ENCODE measurements at regions not wholly inside any gene's neighbourhood (a gene's known extent, or its start where the extent isn't known, plus 50 kb on each side); places are given as distances from the start of the nearest gene placed in this dataset.
"Not testable (repeated sequence)": the region's sequence is repeated elsewhere in the genome, so short reads cannot be mapped to it uniquely, and the experiment has no call there.

DNA sequence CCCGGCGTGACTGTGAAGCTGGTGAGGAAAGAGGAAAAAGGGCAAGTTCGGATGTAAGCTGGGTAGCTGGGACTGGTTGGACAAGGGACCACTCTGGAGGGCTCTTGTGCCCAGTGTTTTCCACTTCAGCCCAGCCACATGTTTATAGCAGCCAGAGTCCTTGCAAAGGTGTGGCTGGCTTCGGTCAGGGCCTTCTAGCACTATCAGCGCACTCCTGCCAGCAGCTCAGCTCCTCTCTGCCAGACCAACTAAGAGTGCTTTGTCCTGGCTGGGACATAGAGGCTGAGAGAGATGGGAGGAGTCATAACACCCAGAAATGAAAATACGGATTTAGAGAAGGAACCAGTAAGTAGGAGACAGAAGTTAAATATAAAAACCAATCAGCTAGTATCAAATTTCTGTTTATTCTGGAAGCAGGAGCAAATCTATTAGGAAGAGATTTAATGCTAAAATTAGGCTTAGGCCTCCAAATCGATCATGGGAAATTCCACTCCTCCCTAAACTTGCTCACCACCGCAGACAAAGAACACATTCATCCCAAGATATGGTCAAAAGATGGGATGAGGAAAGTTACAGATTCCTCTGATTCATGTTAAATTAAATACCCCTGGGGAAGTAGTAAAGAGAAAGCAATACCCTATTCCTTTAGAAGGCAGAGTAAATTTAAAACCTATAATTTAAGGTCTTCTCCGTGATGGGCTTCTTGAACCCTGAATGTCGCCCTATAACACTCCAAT lies 135.0 kb downstream of the RALA start:
- ChIA-PET CTCF (interaction anchor here (1.2 to 1.3 kb wide), 2 partner anchors 10 to 139 kb away, joined by 3 to 8 read pairs; no protein-coding TSS in a partner anchor), POLR2A (no interaction called here)
- no peak for DNase-seq
- Histone ChIP-seq H3K9me3 (ENCODE audit: control extremely low read depth in 1 of 5, control insufficient read depth in 4 of 5, insufficient read depth in 2 of 5, low read depth in 1 of 5, low read length in 4 of 5) (peaks cover 0 to 4% (median 0%) of the 10 kb centered on the region in 5 experiments), H3K4me1 (ENCODE audit: control extremely low read depth in 1 of 4, control insufficient read depth in 4 of 4, insufficient read depth in 4 of 4, low read length in 3 of 4) (peaks cover 0 to 9% (median 8%) of the 10 kb centered on the region in 4 experiments), H3K36me3 (ENCODE audit: control insufficient read depth in 4 of 4, insufficient read depth in 4 of 4, low read length in 3 of 4) (peaks cover 0 to 2% (median 0%) of the 10 kb centered on the region in 4 experiments), H3K4me3 (ENCODE audit: control insufficient read depth in 1 of 7, extremely low read depth in 1 of 7, insufficient read depth in 4 of 7, low read depth in 2 of 7, low read length in 6 of 7) (no peak overlapping the region), H3K27me3 (replicated peaks in 2 of 5; ENCODE audit: control insufficient read depth in 4 of 5, insufficient read depth in 5 of 5, low read length in 4 of 5) (no peaks in the 10 kb centered on the region), H3K27ac (ENCODE audit: insufficient read depth in 1 of 2, low read depth in 1 of 2, low read length in 2 of 2, poor library complexity in 1 of 2, severe bottlenecking in 2 of 2) (no peak overlapping the region)
- 96% methylated on average over 5 of the region's 10 CpGs for WGBS (ENCODE audit: insufficient coverage)

DNA sequence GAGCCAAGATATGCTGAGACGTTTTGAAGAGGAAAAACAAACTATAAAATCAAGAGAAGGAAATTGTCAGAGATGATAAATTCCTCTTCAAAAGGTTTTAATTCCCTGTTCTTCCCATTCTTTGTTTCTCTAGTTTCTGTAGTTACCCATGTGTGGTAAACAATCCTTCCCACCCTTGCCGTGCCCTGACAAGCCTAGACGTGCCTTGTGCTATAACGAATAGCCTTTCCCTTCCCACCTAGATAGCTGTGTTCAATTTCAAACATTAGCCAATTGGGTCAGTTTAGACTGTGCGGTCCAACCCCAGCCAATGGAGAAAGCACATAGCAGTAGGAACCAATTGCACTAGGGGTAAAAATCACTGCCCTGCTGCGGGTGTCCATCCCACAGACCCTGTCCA lies 138.1 kb downstream of the RALA start:
- H3K4me1 ChIP-seq (ENCODE audit: control extremely low read depth in 1 of 4, control insufficient read depth in 4 of 4, insufficient read depth in 4 of 4, low read length in 3 of 4): no peaks in the 10 kb centered on the region
- no peak for DNase-seq
- CTCF ChIA-PET: interaction anchor here (1.7 kb wide), 1 partner anchor 14 kb away, joined by 7 read pairs; no protein-coding TSS in a partner anchor
- H3K27ac ChIP-seq (ENCODE audit: insufficient read depth in 1 of 2, low read depth in 1 of 2, low read length in 2 of 2, poor library complexity in 1 of 2, severe bottlenecking in 2 of 2): no peak overlapping the region
- H3K4me3 ChIP-seq (ENCODE audit: control insufficient read depth in 1 of 7, extremely low read depth in 1 of 7, insufficient read depth in 4 of 7, low read depth in 2 of 7, low read length in 6 of 7): no peak overlapping the region
- peaks cover 0 to 2% (median 0%) of the 10 kb centered on the region in 4 experiments for H3K36me3 ChIP-seq (ENCODE audit: control insufficient read depth in 4 of 4, insufficient read depth in 4 of 4, low read length in 3 of 4)
- peaks cover 0 to 4% (median 0%) of the 10 kb centered on the region in 5 experiments for H3K9me3 ChIP-seq (ENCODE audit: control extremely low read depth in 1 of 5, control insufficient read depth in 4 of 5, insufficient read depth in 2 of 5, low read depth in 1 of 5, low read length in 4 of 5)
- no peaks in the 10 kb centered on the region for H3K27me3 ChIP-seq (replicated peaks in 2 of 5; ENCODE audit: control insufficient read depth in 4 of 5, insufficient read depth in 5 of 5, low read length in 4 of 5)
- WGBS (ENCODE audit: insufficient coverage): 100% methylated on average over 1 of the region's 6 CpGs
- POLR2A ChIA-PET: no interaction called here

DNA sequence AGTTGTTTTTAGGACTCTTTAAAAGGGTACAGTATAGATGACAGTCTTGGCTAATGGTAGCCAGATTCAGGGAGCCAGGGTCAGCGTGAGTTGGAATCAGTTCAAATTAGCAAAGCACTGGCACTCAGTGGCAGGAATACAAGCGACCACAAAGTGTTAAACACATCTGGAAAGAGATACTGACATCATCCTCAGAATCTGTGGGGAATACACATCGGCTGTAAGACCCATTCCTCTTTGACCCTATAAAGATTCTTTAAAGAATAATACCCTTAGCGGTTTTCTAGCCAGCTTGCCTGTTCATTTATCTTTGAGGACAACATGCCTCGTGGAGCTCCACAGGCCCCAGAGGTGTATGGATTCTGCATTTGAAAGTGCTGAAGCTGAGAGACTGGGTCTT lies 139.1 kb downstream of the RALA start:
- H3K27ac ChIP-seq (ENCODE audit: insufficient read depth in 1 of 2, low read depth in 1 of 2, low read length in 2 of 2, poor library complexity in 1 of 2, severe bottlenecking in 2 of 2); H3K4me1 ChIP-seq (ENCODE audit: control extremely low read depth in 1 of 4, control insufficient read depth in 4 of 4, insufficient read depth in 4 of 4, low read length in 3 of 4); H3K9me3 ChIP-seq (ENCODE audit: control extremely low read depth in 1 of 5, control insufficient read depth in 4 of 5, insufficient read depth in 2 of 5, low read depth in 1 of 5, low read length in 4 of 5); DNase-seq; H3K27me3 ChIP-seq (replicated peaks in 2 of 5; ENCODE audit: control insufficient read depth in 4 of 5, insufficient read depth in 5 of 5, low read length in 4 of 5); H3K36me3 ChIP-seq (ENCODE audit: control insufficient read depth in 4 of 4, insufficient read depth in 4 of 4, low read length in 3 of 4); POLR2A ChIA-PET; H3K4me3 ChIP-seq (ENCODE audit: control insufficient read depth in 1 of 7, extremely low read depth in 1 of 7, insufficient read depth in 4 of 7, low read depth in 2 of 7, low read length in 6 of 7); CTCF ChIA-PET: not testable (repeated sequence)
- WGBS (ENCODE audit: insufficient coverage): 96% methylated on average over 5 of the region's 5 CpGs

DNA sequence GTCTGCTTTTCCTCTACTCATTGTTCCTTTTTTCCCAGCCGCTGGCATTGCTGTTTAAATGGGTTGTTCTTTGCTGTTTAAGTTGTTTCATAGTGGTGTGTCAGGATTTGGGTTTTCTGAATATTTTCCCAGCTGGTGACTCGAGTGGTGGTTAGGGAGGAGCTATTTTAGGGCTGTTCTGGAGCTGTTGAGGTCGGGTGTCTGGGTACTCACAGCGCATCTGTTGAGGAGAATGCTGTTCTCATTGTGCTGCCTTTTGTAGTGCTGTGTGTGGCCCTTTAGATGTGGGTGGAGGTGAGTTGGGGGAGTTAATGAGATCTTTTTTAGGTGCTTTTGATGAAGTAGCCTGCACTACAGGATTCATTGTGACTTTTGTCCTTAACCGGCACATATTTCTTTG lies 139.5 kb downstream of the RALA start:
- H3K36me3 ChIP-seq (ENCODE audit: control insufficient read depth in 4 of 4, insufficient read depth in 4 of 4, low read length in 3 of 4); H3K9me3 ChIP-seq (ENCODE audit: control extremely low read depth in 1 of 5, control insufficient read depth in 4 of 5, insufficient read depth in 2 of 5, low read depth in 1 of 5, low read length in 4 of 5); H3K4me3 ChIP-seq (ENCODE audit: control insufficient read depth in 1 of 7, extremely low read depth in 1 of 7, insufficient read depth in 4 of 7, low read depth in 2 of 7, low read length in 6 of 7); H3K27me3 ChIP-seq (replicated peaks in 2 of 5; ENCODE audit: control insufficient read depth in 4 of 5, insufficient read depth in 5 of 5, low read length in 4 of 5); H3K4me1 ChIP-seq (ENCODE audit: control extremely low read depth in 1 of 4, control insufficient read depth in 4 of 4, insufficient read depth in 4 of 4, low read length in 3 of 4); CTCF ChIA-PET; H3K27ac ChIP-seq (ENCODE audit: insufficient read depth in 1 of 2, low read depth in 1 of 2, low read length in 2 of 2, poor library complexity in 1 of 2, severe bottlenecking in 2 of 2); POLR2A ChIA-PET; DNase-seq: not testable (repeated sequence)
- 94% methylated on average over 4 of the region's 5 CpGs for WGBS (ENCODE audit: insufficient coverage)

DNA sequence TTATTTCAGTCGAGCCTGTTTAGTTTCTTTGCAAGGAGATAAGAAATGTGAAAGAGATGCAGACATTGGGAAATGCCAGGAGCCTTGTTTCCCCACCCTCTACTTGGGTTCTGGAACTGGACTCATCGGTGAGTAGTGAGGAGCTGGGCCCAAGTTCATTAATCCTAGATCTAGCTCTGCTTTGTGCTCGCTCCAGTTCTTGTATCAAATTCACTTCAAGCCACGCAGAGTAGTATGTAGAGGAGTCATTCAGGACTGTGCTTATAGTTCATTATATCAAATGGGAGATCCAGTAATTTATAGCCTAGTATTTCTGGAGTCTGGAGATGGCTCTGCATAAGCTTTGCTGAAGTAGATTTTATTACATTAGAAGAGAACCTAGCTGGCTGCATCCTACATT lies 142.5 kb downstream of the RALA start:
- H3K9me3 ChIP-seq (ENCODE audit: control extremely low read depth in 1 of 5, control insufficient read depth in 4 of 5, insufficient read depth in 2 of 5, low read depth in 1 of 5, low read length in 4 of 5); CTCF ChIA-PET; DNase-seq; H3K27me3 ChIP-seq (replicated peaks in 2 of 5; ENCODE audit: control insufficient read depth in 4 of 5, insufficient read depth in 5 of 5, low read length in 4 of 5); POLR2A ChIA-PET; H3K4me3 ChIP-seq (ENCODE audit: control insufficient read depth in 1 of 7, extremely low read depth in 1 of 7, insufficient read depth in 4 of 7, low read depth in 2 of 7, low read length in 6 of 7); H3K36me3 ChIP-seq (ENCODE audit: control insufficient read depth in 4 of 4, insufficient read depth in 4 of 4, low read length in 3 of 4); H3K27ac ChIP-seq (ENCODE audit: insufficient read depth in 1 of 2, low read depth in 1 of 2, low read length in 2 of 2, poor library complexity in 1 of 2, severe bottlenecking in 2 of 2); H3K4me1 ChIP-seq (ENCODE audit: control extremely low read depth in 1 of 4, control insufficient read depth in 4 of 4, insufficient read depth in 4 of 4, low read length in 3 of 4): not testable (repeated sequence)
- WGBS (ENCODE audit: insufficient coverage): no CpG with 5 or more reads among the region's 4 CpGs

DNA sequence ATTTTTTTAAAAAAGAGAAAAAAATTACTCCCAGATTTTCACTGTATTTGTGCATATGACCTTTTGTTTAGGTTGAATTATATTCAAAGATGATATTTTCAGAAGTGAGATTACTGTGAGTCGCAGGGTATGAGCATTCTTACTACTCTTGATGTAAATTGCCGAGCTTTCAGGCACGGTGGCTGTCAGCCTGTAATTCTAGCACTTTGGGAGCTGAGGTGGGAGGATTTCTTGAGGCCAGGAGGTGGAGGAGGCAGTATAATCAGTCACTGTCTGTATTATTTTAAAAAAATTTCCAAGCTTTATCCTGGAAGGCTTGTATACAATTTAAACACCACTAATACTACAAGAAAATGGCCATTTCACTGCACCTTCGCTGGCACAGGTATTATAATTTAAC lies 145.1 kb downstream of the RALA start:
- H3K36me3 ChIP-seq (ENCODE audit: control insufficient read depth in 4 of 4, insufficient read depth in 4 of 4, low read length in 3 of 4); DNase-seq; H3K27me3 ChIP-seq (replicated peaks in 2 of 5; ENCODE audit: control insufficient read depth in 4 of 5, insufficient read depth in 5 of 5, low read length in 4 of 5); H3K4me3 ChIP-seq (ENCODE audit: control insufficient read depth in 1 of 7, extremely low read depth in 1 of 7, insufficient read depth in 4 of 7, low read depth in 2 of 7, low read length in 6 of 7); POLR2A ChIA-PET; H3K4me1 ChIP-seq (ENCODE audit: control extremely low read depth in 1 of 4, control insufficient read depth in 4 of 4, insufficient read depth in 4 of 4, low read length in 3 of 4); H3K9me3 ChIP-seq (ENCODE audit: control extremely low read depth in 1 of 5, control insufficient read depth in 4 of 5, insufficient read depth in 2 of 5, low read depth in 1 of 5, low read length in 4 of 5); H3K27ac ChIP-seq (ENCODE audit: insufficient read depth in 1 of 2, low read depth in 1 of 2, low read length in 2 of 2, poor library complexity in 1 of 2, severe bottlenecking in 2 of 2): not testable (repeated sequence)
- CTCF ChIA-PET: interaction anchor here (0.7 kb wide), 1 partner anchor 11 kb away, joined by 3 read pairs; no protein-coding TSS in a partner anchor
- no CpG with 5 or more reads among the region's 4 CpGs for WGBS (ENCODE audit: insufficient coverage)

DNA sequence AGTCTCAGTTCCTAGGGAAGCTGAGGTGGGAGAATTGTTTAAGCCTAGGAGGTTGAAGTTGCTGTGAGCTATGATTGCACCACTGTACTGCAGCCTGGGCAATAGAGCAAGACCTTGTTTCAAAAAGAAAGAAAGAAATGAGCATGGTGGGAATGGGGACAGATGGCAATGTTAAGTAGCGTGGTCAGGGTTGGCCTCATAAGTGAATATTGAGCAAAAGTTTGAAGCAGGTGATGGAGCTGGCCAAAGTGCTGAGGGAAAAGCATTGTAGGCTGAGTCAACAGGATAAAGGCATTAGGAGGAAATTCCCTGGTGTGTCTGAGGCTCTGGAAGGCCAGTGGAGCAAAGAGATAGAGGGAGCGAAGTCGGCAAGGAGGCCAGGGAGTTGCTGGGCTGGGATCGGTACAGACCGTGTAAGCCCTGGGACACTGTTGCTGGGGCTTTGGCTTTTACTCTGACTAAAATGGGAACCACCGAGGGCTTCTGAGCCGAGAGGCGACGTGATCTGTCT lies 151.0 kb downstream of the RALA start:
- H3K4me3 ChIP-seq (ENCODE audit: control insufficient read depth in 1 of 7, extremely low read depth in 1 of 7, insufficient read depth in 4 of 7, low read depth in 2 of 7, low read length in 6 of 7); H3K27me3 ChIP-seq (replicated peaks in 2 of 5; ENCODE audit: control insufficient read depth in 4 of 5, insufficient read depth in 5 of 5, low read length in 4 of 5); H3K4me1 ChIP-seq (ENCODE audit: control extremely low read depth in 1 of 4, control insufficient read depth in 4 of 4, insufficient read depth in 4 of 4, low read length in 3 of 4); DNase-seq; POLR2A ChIA-PET; CTCF ChIA-PET; H3K36me3 ChIP-seq (ENCODE audit: control insufficient read depth in 4 of 4, insufficient read depth in 4 of 4, low read length in 3 of 4); H3K9me3 ChIP-seq (ENCODE audit: control extremely low read depth in 1 of 5, control insufficient read depth in 4 of 5, insufficient read depth in 2 of 5, low read depth in 1 of 5, low read length in 4 of 5); H3K27ac ChIP-seq (ENCODE audit: insufficient read depth in 1 of 2, low read depth in 1 of 2, low read length in 2 of 2, poor library complexity in 1 of 2, severe bottlenecking in 2 of 2): not testable (repeated sequence)
- 98% methylated on average over 9 of the region's 9 CpGs for WGBS (ENCODE audit: insufficient coverage)

Measured in common myeloid progenitor, CD34-positive (primary cell).